ENCODE measurements at regions not wholly inside any gene's neighbourhood (a gene's known extent, or its start where the extent isn't known, plus 50 kb on each side); places are given as distances from the start of the nearest gene placed in this dataset.
"Not testable (repeated sequence)": the region's sequence is repeated elsewhere in the genome, so short reads cannot be mapped to it uniquely, and the experiment has no call there.

- DNase-seq: no peak
Measured at GRCh38 chr4:64967286-64967685, 558.0 kb upstream of the TECRL start.

- no peak for DNase-seq
Measured at GRCh38 chr4:64960516-64960915, 551.3 kb upstream of the TECRL start.

- no peak for DNase-seq
Measured at GRCh38 chr4:64940698-64941097, 531.4 kb upstream of the TECRL start.

DNA sequence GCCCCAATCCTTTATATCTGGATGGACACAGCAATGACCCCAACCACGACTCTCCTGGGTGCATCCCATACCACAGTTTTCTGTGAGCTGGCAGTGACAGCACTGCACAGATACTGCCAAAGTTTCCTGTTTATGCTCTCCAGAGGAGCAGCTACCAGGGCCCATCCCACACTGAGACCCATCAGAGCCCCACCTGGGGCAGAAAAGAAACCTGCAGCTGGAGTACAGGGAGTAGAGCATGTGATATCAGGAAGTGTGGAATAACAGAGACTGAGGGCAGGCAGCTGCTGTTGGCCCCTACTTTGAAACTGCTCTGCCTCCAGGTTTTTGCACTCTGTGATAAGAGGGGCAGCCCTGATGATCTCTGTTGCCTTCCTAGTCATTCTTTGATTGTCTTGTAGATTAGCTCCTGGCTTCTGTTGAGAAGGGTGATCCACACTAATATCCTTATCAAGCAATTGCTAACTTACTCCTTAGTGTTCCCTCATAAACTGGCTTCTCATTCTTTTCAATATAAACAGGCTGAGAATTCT is 526.3 kb upstream of the TECRL start:
- DNase-seq: no peak

GRCh38 chr4:64911846-64912245 is 502.6 kb upstream of the TECRL start:
- no peak for DNase-seq

- no peak for DNase-seq
Measured at GRCh38 chr4:64903986-64904385, 494.7 kb upstream of the TECRL start.

DNA sequence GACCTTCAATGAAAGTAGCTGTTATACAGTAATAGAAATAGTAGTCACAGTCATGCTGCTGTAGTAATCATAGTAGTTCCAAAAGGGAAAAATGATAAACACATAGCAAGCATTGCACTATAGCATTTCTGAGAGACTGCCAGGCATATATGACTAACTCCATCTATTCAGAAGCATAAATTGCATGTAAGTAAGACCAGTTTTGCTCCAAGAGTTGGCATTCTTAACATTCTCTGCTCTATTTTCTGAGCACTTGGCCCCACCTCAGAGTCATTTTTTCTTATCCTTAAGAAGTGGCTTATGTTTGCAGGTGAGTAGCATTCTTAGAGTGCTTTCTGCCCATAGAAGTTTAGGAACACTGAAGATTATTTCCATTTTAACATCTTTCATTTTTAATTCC is 490.3 kb upstream of the TECRL start:
- DNase-seq: no peak

DNA sequence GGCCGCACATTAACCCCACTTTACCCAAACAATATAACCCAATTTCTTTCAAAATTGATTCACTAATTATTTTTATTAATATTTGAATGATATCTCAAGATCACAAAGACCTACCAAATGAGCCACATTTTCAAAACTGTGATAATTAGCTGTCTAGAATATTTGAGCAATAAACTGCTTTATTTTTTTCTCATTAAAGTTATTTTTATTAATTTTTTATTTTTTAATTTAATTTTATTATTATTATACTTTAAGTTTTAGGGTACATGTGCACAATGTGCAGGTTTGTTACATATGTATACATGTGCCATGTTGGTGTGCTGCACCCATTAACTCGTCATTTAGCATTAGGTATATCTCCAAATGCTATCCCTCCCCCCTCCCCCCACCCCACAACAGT is 489.8 kb upstream of the TECRL start:
- not testable (repeated sequence) for DNase-seq

- no peak for DNase-seq
Measured at GRCh38 chr4:64897683-64898082, 488.4 kb upstream of the TECRL start.

- DNase-seq: no peak
Measured at GRCh38 chr4:64895031-64895430, 485.8 kb upstream of the TECRL start.

GRCh38 chr4:64893205-64893604 is 484.0 kb upstream of the TECRL start:
- DNase-seq: no peak

- no peak for DNase-seq
Measured at GRCh38 chr4:64889906-64890610, 480.8 kb upstream of the TECRL start.

DNA sequence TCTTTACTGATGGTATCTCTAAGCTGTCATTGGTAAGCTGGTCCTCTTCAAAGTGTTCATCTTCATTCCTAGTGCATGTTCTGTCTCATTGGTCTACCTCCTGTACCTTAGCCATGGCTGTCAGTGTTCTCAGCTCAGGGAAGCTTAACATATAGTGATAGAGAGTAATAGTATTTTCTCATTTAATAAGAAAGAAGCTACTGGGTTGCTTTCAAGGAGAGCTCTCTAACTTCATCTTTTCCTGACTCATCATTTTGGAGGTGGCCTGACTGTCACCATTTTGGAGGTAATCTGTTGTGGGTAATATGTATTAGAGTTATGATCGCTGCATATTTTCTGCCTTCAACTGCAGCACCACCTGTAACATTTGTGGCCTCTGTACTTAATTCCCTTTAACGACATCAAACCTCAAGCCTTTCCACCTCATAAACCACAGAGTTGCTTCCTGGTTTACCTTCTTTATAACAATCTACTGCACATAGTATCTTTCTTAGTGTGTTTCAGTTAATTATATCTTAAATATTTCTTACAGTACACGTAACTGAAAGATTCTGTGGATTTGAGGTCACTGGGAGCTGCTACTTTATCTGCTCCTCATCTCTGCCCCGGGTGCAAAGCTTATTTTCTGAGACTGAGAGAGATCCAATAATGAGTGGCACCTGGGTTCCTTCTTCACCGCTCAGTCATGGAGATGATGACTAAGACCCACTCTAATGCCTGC is 474.0 kb upstream of the TECRL start:
- DNase-seq: peak; percentile 15

GRCh38 chr4:64882311-64883086 is 473.2 kb upstream of the TECRL start:
- DNase-seq: no peak

- DNase-seq: no peak
Measured at GRCh38 chr4:64880557-64880956, 471.3 kb upstream of the TECRL start.

DNA sequence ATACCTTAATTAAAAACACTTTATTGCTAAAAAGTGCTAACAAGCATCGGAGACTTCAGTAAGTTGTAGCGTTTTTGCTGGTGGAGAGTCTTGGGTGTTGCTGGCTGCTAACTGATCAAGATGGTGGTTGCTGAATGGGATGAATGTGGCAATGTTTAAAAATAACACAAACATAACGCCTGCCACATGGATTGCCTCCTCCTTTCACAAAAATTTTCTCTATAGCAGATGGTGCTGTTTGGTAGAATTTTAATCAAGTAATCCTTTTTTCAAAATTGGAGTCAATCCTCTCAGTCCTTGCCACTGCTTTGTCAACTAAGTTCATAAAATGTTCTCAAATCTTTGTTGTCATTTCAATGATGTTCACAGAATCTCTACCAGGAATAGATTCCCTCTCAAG is 466.8 kb upstream of the TECRL start:
- DNase-seq: no peak

- DNase-seq: no peak
Measured at GRCh38 chr4:64870558-64870957, 461.3 kb upstream of the TECRL start.

GRCh38 chr4:64857815-64858214 is 448.6 kb upstream of the TECRL start:
- DNase-seq: no peak

DNA sequence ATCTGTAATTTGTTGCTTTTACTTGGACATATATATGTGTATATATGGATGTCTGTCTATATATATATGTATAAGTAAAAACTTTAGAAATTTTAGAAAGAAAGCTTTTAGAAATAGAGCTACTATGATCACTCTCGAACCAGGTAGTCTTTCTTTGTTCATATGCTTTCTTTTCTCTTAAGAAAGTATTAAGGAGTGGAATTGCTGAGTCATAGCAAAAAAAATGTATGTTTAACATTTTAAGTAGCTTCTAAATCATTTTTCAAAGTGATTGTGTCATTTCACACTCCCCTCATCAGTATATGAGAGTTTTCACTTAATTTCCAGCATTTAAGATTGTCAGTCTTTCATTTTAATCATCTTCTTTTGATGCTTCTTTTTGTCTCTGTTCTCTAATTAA is 447.9 kb upstream of the TECRL start:
- no peak for DNase-seq

DNA sequence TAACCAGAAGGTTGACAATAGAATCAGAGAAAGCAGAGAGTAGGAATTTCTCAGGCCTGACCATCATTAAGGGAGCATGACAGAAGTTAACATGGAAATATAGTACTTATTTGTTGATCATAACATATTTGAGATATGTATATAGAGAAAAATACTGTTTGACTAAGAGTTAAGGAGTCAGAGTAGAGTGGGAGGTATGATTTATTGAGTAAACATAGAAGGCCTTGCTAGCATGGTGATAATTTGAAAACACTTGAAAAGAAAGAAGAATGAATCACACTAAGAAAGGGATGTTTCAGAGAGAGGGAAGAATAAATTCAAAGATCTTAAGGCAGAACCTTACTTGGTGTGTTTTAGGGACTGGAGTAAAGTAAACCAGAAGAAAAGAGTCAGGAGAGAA is 437.2 kb upstream of the TECRL start:
- no peak for DNase-seq

GRCh38 chr4:64829749-64830148 is 420.5 kb upstream of the TECRL start:
- DNase-seq: no peak

GRCh38 chr4:64824591-64824990 is 415.3 kb upstream of the TECRL start:
- no peak for DNase-seq

DNA sequence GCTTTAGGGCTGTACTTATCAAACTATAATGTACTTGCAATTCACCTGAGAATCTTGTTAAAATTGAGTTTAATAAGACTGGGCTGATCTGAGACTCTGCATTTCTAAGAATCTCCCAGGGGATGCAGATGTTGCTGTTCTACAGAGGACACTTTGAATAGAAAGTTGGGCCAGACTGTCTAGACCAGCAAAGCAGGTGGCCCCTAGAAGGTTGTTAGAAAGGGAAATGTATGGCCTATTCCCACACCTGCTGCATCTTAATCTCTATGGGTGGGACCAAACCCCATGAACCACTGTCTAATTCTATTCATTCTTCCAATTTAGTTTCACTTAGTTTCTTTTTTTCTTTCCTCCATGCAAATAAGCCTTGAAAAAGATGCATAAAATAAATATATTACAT is 413.2 kb upstream of the TECRL start:
- no peak for DNase-seq
